Stomach (tissue), 4 donors: ENCODE measurements at regions not wholly inside any gene's neighbourhood (a gene's known extent, or its start where the extent isn't known, plus 50 kb on each side); places are given as distances from the start of the nearest gene placed in this dataset.

Experiments used
- CTCF ChIP-seq, 7 experiments: fragments of 450-650 bp in 4 of 7; fragments of 200-600 bp in 3 of 7; sonication (generic) in 3 of 7; IDR thresholded peaks; one replicate each; pipeline ENCODE4 v1.5.1; 2016 to 2019; ENCODE audit warnings: antibody characterized with exemption in 7 of 7, control low read depth in 2 of 7, mild to moderate bottlenecking in 1 of 7
- EP300 ChIP-seq: sonication (generic); formaldehyde crosslinking; IDR thresholded peaks from one replicate; pipeline ENCODE4 v1.6.1; 2017; ENCODE audit warnings: antibody characterized with exemption
- POLR2A ChIP-seq, 4 donors: fragments of 450-650 bp; IDR thresholded peaks; one replicate each; pipeline ENCODE4 v1.6.1; 2016; ENCODE audit warnings: antibody characterized with exemption in 4 of 4, control low read depth in 2 of 4, mild to moderate bottlenecking in 1 of 4, moderate library complexity in 1 of 4
- POLR2AphosphoS5 ChIP-seq, 3 donors: sonication (generic); formaldehyde crosslinking; IDR thresholded peaks; one replicate each; pipeline ENCODE4 v1.6.1; 2016; ENCODE audit warnings: antibody characterized with exemption in 3 of 3

- TF ChIP-seq CTCF (IDR thresholded peaks at IDR 0.05): no peak
- no peak for TF ChIP-seq POLR2A (IDR thresholded peaks at IDR 0.05)
- no peak for TF ChIP-seq EP300
- no peak for TF ChIP-seq POLR2AphosphoS5 (IDR thresholded peaks at IDR 0.05)
These were observed 359.9 kb upstream of the AGA start for GRCh38 chr4:177802162-177802561.
